Stimulated activated CD8-positive, alpha-beta memory T cell treated with anti-CD3 and anti-CD28 coated beads, Interleukin-7, amount 100 ng/mL, for 48 hours (primary cell): ENCODE measurements at regions not wholly inside any gene's neighbourhood (a gene's known extent, or its start where the extent isn't known, plus 50 kb on each side); places are given as distances from the start of the nearest gene placed in this dataset.
"Not testable (repeated sequence)": the region's sequence is repeated elsewhere in the genome, so short reads cannot be mapped to it uniquely, and the experiment has no call there.

Experiments used
- DNase-seq, 2 donors: peaks; one replicate each; pipeline ENCODE4 v3.0.0-alpha.2; 2020; ENCODE audit warnings: low read depth in 1 of 2; ENCODE audit errors: extremely low read depth in 1 of 2

DNA sequence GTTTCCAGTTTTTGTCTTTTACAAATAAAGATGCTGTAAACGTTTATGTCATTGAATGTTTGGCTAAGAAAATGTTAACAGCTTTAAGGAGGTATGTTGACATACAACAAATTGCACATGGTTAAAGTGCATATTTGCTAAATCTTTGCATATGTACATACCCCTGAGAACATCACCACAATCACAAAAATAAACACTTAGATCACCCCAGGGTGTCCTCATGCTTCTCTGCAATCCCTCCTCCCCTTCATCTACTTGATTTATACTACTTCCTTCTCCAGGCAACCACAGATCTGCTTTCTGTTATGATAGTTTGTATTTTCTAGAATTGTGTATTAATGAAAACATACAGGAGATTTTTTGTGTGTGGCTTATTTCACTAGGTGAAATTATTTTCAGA is 209.5 kb downstream of the GLRX3 start:
- no peak for DNase-seq

DNA sequence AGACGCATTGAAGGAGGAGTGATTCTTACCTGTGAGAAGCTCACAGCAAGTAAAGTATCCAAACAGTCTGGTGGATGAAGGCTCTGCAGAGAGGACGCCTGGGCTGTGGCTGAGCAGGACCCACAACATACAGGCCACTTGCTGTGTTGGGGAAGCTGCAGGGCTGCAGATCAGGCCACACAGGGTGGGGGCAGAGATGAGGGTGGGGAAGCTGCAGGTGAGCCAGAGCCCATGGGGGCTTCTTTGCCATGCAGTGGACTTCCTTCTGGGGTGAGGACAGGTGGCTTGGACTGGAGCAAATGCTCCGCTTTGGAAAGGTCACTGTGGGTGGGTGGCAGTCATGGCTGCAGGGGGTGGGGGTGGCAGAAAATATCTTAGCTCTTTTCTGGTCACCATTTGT is 214.8 kb downstream of the GLRX3 start:
- DNase-seq = no peak

DNA sequence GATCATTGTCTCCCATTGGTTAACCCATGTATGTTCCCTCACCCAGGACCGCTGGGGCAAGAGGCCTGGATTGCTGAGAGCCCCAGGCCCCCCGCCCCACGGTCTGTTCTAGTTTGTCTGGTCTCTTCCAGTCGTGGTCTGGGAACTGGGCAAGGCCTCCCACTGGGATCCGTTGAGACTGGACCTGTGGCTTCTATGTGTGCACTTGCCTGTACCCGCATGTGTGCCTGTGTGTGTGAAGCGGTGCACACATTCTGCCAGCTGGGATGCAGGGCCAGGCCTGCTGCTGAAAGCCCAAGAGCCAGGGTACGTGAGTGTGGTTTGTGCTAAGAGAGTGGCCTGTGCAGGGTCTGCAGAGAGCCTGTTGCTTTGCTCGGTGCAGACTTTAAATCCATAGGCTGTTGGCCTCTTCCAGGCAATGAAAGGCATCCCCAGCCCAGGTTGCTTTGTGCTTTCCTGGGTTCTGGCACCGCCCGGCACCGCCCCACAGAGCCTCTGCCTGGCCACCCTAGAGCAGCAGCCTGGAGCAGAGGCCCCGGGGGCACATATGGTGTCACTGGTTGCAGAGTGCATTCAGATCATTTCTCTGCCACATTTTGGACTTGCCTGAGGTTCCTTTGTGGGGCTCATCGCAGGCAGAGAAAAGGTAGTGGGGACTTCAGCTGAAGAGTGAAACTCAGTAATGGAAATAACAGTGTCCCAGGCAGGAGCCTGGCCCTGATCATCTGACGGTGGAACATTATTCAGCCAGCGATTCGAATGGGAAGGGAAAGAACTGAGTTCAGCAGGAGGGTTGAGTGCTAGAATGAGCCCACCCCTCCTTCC is 215.5 kb downstream of the GLRX3 start:
- no peak for DNase-seq

DNA sequence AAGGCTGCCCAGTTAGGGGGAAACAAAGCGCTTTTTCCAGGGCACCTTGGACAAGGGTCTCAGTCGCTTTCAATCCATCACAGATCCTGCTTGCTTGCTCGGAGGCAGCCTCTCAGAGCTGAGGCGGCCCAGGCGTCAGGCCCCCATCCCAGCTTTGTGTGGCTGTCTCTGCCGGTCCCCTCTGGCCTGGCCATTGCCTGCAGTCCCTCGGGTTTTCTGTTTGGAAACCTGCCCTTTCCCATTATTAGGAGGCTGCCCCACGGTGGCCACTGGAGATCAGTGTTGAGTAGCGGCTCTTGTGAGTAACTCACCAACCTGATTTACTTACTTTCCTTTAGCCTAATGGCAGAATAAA is 216.1 kb downstream of the GLRX3 start:
- no peak for DNase-seq

DNA sequence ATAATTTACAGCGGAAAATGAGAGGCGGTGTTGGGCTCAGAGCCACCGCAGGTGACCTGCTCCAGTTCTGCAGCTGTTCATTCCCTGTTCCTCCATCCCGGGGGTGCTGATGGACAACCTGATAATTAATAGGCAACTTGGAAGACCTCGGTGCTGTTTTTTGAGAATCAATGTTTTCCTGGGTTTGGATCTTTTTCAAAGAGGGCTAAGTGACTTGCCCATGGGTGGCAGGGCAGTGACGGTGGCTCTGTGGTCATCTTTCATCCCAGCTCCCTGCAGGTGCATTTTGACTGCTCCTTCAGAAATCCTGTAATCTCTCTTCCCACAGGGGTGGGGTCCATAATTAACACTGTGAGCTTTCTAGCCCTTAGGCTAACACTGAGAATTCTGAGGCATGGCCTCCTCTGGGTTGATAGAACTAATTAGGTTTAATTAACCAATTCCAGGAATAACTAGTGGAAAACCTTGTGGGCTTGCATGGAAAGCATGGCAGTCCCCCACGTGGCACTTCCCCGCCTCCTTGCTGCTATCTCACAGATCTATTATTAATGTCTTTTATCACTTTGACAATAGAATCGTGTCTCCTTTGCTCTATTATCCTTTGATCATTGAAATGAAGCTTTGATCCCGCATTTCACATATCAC is 217.9 kb downstream of the GLRX3 start:
- DNase-seq = no peak

DNA sequence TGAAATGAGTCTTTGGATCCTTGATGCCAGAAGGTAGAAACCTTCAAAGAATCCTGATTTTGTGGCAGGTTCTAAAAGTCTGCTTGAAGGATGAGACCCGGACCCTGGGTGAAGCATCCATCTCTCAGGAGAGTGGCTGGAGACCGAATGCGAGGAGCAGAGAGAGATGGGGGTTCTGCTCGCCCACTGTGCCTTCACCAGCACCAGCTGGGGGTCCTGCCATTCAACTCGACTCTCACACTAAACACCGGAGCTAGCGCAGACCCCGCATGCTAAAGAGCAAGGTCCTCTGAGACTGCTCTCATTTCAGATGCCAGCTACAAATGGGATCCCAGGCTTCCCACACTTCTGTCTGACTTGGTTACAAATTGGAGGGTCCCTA is 218.4 kb downstream of the GLRX3 start:
- DNase-seq = no peak

DNA sequence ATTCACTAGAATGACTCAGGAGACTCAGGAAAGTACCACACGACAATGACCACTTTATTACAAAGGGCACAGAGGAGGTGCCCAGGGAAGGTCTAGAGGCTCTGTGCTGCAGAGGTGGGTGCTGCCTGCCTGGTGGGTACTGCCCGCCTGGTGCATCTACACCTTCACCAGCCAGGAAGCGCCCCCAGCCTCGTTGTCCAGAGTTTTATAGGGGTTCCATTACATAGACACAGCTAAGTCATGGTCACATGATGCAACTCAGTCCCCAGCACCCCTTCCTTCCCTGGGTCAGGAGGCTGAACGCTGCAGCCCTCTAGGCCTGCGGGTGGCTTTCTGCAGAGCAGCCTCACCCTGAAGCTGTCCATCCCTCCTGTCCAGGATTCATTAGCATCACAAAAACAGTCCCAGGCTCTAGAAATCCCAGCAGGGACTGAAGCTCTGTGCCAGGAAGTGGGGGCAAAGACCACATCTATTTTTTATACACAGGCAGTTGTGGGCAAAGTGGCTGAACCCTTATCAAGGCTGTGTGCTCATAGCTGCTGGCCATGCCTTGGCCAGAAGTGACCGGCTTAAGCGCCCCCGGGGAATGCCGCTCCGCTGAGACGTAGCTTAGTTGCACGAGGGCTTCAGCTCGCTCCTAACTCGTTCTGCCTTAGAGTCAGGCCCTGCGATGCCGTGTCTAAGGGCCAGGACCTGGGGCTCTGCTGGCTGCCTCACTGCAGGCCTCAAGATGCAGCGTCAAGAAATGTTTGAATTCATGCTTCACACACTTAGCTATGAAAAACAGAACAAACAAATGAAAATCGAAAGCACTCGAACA is 219.0 kb downstream of the GLRX3 start:
- no peak for DNase-seq

DNA sequence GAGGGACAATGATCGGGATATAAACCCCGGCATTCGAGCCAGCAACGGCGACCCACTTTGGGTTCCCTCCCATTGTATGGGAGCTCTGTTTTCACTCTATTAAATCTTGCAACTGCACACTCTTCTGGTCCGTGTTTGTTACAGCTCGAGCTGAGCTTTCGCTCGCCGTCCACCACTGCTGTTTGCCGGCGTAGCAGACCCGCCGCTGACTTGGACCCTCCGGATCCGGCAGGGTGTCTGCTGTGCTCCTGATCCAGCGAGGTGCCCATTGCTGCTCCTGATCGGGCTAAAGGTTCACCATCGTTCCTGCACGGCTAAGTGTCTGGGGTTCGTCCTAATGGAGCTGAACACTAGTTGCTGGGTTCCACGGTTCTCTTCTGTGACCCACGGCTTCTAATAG is 220.2 kb downstream of the GLRX3 start:
- DNase-seq = not testable (repeated sequence)

DNA sequence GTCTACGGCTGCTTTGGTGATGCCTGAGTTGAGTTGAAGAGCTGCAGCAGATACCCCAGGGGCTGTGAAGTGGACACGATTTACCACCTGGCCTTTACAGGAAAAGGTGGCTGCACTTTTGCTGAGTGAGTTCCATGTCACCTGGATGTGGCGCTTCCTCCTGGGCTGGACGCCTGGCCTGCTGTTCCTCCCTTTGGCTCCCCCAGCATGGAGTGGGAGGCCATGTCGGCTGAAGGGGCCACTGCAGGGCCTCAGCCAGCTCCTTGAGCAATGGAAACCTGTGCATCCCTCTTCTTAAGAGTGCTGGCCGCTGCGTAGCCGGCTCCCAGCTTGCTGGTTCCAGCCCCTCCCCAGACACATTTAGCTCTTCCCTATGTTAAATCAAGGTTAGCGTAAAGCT is 221.0 kb downstream of the GLRX3 start:
- DNase-seq = no peak

DNA sequence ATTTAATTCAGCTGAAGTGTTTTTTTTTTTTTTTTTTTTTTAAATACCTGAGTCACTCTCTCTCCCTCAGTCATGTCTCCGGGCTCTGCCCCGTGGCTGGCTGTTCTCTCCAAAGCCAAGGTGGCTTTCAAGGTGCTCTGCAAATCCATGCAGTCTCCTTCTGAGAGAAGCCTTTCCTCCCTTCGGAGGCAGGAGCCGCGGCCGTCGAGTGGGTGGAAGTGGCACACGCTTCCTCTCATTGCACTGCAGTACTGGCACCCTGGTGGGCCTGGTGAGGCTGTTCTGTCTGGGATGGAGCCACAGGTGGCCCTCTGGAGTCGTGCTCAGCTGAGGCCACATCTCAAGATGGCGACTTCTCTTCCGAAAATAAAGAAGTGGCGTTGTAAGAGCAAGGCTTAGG is 221.8 kb downstream of the GLRX3 start:
- DNase-seq = no peak

DNA sequence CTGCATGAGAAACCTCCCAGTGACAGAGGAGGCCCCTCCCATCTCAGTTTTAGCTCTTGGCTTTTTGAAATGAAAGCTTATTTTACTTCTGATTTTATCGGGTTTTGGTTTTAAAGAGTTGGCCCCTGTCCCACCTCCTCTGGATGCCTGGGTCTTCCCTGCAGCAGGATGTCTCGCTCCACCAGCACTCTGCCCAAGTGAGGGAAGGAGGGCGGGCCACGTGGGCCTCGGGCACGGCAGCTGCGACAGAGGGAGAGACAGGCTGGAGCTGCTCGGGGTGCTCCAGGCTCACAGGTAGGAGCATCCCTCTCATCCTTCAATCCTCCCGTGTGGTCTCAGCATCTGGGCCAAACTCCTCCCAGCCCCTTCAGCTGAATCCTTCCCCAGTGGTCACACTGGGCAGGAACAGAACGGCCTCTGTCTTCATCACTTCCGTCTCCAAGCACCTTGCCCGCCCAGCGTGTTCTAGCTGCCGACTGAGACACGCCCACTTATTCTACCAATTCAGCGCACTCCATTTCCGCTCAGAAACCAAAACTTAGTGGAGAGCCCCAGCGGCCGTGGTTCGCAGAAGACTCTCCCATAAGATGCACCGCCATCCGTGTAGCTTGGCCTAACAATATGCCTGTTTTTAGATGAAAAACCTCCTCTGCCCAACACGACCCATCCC is 222.9 kb downstream of the GLRX3 start:
- DNase-seq = no peak

DNA sequence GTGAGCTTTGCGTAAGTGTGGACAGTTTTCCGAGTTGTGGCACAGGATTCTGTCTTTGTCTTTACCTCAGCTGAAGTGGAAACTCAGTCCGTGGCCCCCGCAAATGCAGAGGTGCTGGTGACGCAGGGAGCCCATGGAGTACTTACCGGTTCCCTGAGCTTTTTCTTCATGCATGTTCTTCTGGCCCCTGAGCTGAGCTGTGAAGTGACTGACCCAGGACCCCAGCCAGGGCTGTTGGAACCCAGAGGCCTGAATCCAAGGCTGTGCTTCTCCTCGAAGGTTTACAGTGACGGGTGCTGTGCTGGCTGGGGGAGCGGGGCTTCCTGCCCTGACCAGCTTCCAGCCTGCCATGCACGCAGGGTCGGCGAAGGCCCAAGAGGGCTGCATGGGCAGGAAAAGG is 223.5 kb downstream of the GLRX3 start:
- DNase-seq = no peak

DNA sequence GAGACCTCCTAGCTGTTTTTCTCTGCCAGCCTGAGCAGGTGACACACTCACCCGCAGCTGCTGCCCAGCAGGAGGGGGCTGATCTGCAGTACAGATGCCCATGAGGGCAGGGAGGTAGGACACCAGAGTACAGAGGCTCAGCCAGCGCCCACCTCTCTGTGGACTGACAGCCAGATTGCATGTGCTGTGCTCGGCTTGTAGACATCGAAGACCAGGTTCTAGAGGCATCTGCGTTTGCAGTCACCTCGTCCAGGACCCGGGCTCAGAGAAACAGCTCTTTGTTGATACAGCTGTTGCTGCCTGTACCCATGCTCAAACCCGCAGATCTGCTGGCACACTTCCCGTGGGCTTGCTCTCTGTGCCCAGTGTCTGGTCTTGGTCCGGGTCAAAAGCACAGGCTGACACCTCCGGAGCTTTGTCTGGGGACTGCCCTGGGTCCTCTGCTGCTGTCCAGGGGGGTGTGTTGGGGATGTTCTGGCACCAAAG is 224.7 kb downstream of the GLRX3 start:
- no peak for DNase-seq

DNA sequence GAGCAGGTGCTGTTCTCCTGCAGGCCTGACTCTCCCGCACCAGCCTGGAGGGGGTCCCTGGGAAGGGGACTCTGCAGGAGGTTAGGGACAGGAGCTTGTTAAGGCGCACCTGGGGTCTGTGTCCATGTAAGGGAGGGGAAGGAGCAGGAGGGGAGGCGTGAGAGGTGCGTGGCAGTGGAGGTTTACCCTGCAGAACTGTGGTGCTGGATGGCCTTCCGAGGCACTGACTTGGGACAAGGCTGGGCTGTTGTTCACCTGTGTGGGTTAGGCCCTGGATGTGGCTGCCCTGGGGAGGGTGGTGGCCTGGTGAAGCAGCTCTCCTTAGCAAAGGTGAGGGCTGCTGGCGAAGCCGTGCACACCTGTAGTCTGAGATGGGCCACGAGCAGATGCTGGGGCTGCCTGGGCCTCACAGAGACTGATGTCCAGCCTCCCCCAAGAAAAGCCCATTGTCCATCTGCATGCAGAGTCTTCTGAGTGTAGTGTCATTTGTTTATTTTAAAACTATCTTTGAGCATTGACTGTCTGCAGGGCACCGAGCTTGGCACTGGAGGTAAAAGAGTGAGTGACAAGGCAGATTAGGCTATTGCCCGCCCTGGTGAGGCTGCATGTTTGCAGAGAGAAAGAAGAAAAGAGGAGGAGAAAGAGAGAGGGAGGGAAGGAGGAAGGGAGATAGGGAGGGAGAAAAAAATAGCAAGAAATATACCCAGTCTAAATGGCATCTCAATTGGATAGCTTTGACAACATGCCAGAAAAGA is 225.3 kb downstream of the GLRX3 start:
- no peak for DNase-seq

DNA sequence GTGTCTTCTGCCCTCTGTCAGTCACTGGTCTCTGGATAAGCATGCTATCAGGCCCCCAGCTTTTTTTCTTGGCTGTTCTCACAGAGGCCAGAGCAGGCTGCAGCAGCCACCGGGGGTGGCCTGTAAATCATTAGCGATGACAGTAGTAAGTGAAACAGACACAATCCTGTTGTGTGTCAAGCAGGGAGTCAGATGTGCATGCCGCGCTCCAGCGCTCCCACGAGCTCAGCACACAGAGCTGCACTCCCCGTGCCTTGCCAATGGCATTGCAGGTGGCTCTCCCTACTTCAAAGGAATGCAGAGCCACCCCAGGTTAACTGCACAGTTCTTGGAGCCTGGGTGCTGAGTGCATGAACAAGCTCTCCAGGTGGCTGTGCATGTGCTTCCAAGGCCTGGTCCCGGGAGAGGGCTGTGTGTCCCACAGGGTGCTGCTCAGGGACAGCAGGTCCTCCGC is 226.1 kb downstream of the GLRX3 start:
- no peak for DNase-seq

DNA sequence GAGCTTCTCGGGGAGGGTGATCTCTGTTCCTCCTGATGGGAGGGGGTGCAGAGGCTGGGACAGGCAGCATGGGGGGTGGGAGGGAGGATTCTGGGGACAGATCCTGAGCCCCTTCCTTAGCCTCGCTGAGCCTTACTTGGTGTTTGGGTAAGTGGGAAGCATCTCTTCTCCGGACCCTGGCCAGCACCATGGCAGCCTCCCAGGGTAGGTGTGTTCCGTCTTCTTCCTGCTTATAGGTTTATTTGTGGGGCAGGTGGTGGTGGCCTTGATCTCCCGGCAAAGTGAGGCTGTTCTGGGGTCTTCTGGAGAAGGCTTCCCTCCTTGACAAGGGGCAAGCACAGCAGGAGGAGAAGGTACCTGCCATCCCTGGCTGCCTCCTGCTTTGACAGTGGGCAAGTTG is 226.9 kb downstream of the GLRX3 start:
- DNase-seq = no peak

DNA sequence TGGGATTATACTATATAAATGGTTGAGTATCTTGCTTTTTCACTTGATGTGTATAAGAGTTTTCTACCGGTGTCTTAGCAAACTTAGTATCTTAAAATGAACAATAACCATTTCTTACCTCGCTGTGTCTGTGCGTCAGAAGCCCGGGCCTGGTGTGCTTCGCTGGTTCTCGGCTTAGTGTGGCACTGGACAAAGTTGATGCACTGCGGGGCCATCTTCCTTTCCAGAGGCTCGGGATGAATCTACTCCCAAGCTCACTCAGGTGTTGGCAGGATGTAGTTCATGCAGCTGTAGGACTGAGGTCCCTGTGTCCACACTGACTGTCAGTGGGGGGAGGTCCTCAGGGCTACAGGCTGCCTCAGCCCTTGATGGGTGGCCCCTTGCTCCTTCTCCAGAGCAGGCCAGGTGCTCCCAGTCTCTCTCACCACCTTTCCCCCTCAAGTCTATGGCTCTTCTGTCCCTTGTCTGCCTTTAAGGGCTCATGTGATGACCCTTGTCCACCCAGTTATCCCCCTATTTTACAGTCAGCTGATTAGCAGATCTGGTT is 227.8 kb downstream of the GLRX3 start:
- no peak for DNase-seq

DNA sequence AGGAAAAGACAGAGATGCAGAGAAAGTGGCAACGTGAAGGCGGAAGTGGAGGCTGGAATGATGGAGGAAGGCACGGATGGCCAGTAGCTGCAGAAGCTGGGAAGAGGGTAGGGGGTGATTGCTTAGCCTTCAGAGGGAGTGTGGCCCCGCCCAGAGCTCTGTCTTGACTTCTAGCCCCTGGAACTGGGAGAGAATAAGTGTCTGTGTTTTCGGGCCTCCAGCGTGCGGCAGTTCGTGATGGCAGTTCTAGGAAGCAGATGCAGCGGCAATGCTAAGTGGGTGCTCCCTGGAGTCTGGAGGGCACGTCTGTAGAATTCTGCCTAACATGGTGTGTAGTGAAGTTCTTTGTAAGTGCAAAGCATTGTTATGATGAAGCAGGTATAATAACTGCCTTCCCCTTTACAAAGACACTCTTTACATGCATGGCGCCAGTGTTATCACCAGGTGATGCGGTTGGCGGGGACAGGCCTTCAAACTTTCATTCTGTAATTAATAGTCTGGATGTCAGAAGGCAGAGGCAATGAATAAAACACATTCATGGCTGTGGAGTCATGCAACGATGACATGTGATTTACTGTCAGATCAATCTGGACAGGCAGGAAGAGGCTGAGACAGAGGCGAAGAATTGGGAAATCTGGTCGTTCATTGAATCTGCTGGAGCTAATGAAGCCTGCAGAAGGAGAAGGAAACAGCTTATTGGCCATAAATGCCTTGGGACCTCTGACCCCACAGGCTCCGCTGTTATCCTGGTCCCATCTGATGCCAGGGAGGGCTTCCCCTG is 228.6 kb downstream of the GLRX3 start:
- DNase-seq = no peak
